Endothelial cell of umbilical vein (primary cell): ENCODE measurements at regions not wholly inside any gene's neighbourhood (a gene's known extent, or its start where the extent isn't known, plus 50 kb on each side); places are given as distances from the start of the nearest gene placed in this dataset.

Experiments used
- CTCF ChIP-seq, 2 donors: IDR thresholded peaks; 1 replicate in 1 of 2; 2 replicates in 1 of 2; pipeline ENCODE4 v1.5.1; 2011; ENCODE audit warnings: low read length in 2 of 2, mild to moderate bottlenecking in 2 of 2, moderate library complexity in 2 of 2, control low read depth in 1 of 2, inconsistent platforms in 1 of 2, low read depth in 1 of 2; ENCODE audit not compliant: insufficient read depth in 1 of 2; ENCODE audit errors: extremely low read depth in 1 of 2
- JUN ChIP-seq: IDR thresholded peaks from 2 replicates; pipeline ENCODE4 v1.6.1; 2011; ENCODE audit warnings: borderline replicate concordance, low read depth; ENCODE audit not compliant: insufficient read length, insufficient read depth

GRCh38 chr11:92495107-92495793 is 270.6 kb downstream of the FAT3 start:
- TF ChIP-seq CTCF (IDR thresholded peaks at IDR 0.05; ENCODE audit: extremely low read depth in 1 of 2, insufficient read depth in 1 of 2, low read depth in 1 of 2, low read length in 2 of 2) (no peak), JUN (no peak)
